PC-3 (cell line): ENCODE measurements at regions not wholly inside any gene's neighbourhood (a gene's known extent, or its start where the extent isn't known, plus 50 kb on each side); places are given as distances from the start of the nearest gene placed in this dataset.

Experiments used
- CTCF ChIP-seq: fragments of 300-600 bp; sonication (generic); conservative IDR thresholded peaks from 2 replicates; pipeline ENCODE4 v1.5.1; 2017; ENCODE audit warnings: antibody characterized with exemption, low read depth, mild to moderate bottlenecking, low read length
- EZH2 ChIP-seq: fragments of 300-600 bp; sonication (generic); IDR thresholded peaks from one replicate; pipeline ENCODE4 v1.6.1; 2017; ENCODE audit warnings: antibody characterized with exemption, mild to moderate bottlenecking, low read length; ENCODE audit not compliant: unreplicated experiment
- EZH2phosphoT487 ChIP-seq: fragments of 300-600 bp; sonication (generic); IDR thresholded peaks from 2 replicates; pipeline ENCODE4 v1.6.1; 2018; ENCODE audit warnings: mild to moderate bottlenecking, antibody characterized with exemption, low read length, borderline replicate concordance

GRCh38 chr5:168120401-168121137, 170.9 kb upstream of the WWC1 start:
- TF ChIP-seq CTCF: no peak
- TF ChIP-seq EZH2: no peak
- no peak for TF ChIP-seq EZH2phosphoT487
